ENCODE measurements at regions not wholly inside any gene's neighbourhood (a gene's known extent, or its start where the extent isn't known, plus 50 kb on each side); places are given as distances from the start of the nearest gene placed in this dataset.

DNA sequence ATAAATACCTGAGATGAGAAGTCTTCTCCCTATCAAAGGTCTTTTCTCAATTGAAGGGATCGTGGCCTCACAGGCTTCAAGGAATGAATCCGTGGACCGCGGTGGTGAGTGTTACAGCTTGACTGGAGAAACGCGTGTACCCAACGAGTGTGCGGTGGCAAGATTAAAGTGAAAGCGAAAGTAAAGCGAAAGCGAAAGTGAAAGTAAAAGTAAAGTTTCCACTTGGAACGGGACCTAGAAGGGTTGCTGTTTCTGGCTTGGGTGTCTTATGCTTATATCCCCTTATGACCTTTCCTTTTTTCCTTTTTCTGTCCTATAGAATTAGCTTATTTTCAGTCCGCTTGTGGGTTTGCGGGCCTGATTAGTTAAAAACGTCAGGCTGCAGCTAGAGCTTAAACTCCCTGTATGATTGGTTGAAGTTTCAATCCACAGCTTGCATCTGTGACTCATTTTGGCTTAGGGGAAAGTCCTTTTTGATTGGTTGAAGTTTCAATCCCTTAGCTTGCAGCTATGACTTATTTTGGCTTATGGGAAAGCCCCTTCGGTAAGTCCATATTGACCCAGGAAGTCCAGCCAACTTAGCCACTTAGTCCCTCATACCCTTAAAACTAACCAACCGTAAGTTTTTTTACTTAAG lies 924.3 kb upstream of the CDH10 start:
- TF ChIP-seq, protein P1, sequence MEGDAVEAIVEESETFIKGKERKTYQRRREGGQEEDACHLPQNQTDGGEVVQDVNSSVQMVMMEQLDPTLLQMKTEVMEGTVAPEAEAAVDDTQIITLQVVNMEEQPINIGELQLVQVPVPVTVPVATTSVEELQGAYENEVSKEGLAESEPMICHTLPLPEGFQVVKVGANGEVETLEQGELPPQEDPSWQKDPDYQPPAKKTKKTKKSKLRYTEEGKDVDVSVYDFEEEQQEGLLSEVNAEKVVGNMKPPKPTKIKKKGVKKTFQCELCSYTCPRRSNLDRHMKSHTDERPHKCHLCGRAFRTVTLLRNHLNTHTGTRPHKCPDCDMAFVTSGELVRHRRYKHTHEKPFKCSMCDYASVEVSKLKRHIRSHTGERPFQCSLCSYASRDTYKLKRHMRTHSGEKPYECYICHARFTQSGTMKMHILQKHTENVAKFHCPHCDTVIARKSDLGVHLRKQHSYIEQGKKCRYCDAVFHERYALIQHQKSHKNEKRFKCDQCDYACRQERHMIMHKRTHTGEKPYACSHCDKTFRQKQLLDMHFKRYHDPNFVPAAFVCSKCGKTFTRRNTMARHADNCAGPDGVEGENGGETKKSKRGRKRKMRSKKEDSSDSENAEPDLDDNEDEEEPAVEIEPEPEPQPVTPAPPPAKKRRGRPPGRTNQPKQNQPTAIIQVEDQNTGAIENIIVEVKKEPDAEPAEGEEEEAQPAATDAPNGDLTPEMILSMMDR (IDR thresholded peaks at IDR 0.05): no peak
- intact Hi-C loops (cut with DNase I): no loop called here
- DNase-seq (ENCODE audit: low spot score in 2 of 2): no peak
- Histone ChIP-seq H3K4me1 (no peaks in the 10 kb centered on the region), H3K4me3 (no peak overlapping the region), H3K9me3 (no peaks in the 10 kb centered on the region), H3K27me3 (no peaks in the 10 kb centered on the region), H3K36me3 (no peaks in the 10 kb centered on the region), H3K27ac (no peak overlapping the region)

DNA sequence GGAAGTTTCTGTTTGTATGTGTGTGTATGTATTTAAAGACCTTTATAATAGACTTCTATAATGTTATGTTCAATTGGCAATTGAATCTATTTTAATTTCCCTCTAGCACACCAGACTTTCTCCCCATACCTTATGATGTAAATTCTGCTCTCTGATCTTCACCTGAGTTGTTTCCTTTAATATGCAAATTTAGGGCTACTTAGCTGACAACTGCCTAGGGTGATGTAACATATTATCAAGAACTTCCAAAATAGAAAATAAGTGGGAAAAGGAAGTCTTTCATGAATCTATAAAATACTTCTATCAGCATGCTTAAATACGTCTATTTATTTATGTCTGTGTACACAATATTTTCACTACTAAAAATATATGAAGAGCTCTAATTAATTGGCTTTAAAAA lies 923.5 kb upstream of the CDH10 start:
- intact Hi-C loops (cut with DNase I): no loop called here
- no peak overlapping the region for H3K27ac ChIP-seq
- H3K9me3 ChIP-seq: no peaks in the 10 kb centered on the region
- H3K4me3 ChIP-seq: no peak overlapping the region
- H3K4me1 ChIP-seq: no peaks in the 10 kb centered on the region
- H3K27me3 ChIP-seq: no peaks in the 10 kb centered on the region
- DNase-seq (ENCODE audit: low spot score in 2 of 2): no peak
- H3K36me3 ChIP-seq: no peaks in the 10 kb centered on the region
- TF ChIP-seq, protein P1 (IDR thresholded peaks at IDR 0.05): no peak

DNA sequence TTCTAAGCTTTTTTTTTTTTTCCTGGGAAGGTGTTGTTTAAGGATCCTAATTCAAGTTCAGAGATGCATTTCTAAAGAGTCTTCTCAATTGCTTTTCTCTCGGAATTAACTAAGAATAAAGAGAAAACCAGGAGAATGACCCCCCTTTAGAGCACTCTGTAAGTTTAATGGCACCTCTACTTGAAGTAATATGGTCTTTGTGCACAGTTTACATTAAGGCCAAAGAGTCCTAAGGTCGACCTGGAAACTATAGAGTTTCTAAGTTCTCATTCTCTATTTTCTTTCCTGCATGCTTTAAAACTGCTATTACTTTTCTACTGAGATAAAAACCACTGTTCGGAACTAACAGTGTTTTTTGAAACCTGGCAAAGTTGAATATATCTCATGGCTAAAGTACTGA lies 923.1 kb upstream of the CDH10 start:
- TF ChIP-seq, protein P1 (IDR thresholded peaks at IDR 0.05): no peak
- H3K27me3 ChIP-seq: no peaks in the 10 kb centered on the region
- H3K27ac ChIP-seq: no peak overlapping the region
- intact Hi-C loops (cut with DNase I): no loop called here
- DNase-seq (ENCODE audit: low spot score in 2 of 2): no peak
- no peaks in the 10 kb centered on the region for H3K4me1 ChIP-seq
- no peaks in the 10 kb centered on the region for H3K36me3 ChIP-seq
- H3K4me3 ChIP-seq: no peak overlapping the region
- H3K9me3 ChIP-seq: no peaks in the 10 kb centered on the region

- DNase-seq (ENCODE audit: low spot score in 2 of 2): no peak
- H3K9me3 ChIP-seq: no peaks in the 10 kb centered on the region
- no peaks in the 10 kb centered on the region for H3K4me1 ChIP-seq
- H3K4me3 ChIP-seq: no peak overlapping the region
- H3K27me3 ChIP-seq: no peaks in the 10 kb centered on the region
- H3K27ac ChIP-seq: no peak overlapping the region
- no peaks in the 10 kb centered on the region for H3K36me3 ChIP-seq
- TF ChIP-seq, protein P1 (IDR thresholded peaks at IDR 0.05): no peak
- intact Hi-C loops (cut with DNase I): no loop called here
Observed at GRCh38 chr5:25562656-25563055, 917.9 kb upstream of the CDH10 start.

GRCh38 chr5:25554077-25554476 lies 909.3 kb upstream of the CDH10 start:
- no peak overlapping the region for H3K27ac ChIP-seq
- H3K36me3 ChIP-seq: no peaks in the 10 kb centered on the region
- H3K9me3 ChIP-seq: no peaks in the 10 kb centered on the region
- TF ChIP-seq, protein P1 (IDR thresholded peaks at IDR 0.05): no peak
- intact Hi-C loops (cut with DNase I): no loop called here
- H3K4me3 ChIP-seq: no peak overlapping the region
- H3K4me1 ChIP-seq: no peaks in the 10 kb centered on the region
- H3K27me3 ChIP-seq: no peaks in the 10 kb centered on the region
- DNase-seq (ENCODE audit: low spot score in 2 of 2): no peak
